Suprapubic skin (tissue), 3 donors: ENCODE measurements at regions not wholly inside any gene's neighbourhood (a gene's known extent, or its start where the extent isn't known, plus 50 kb on each side); places are given as distances from the start of the nearest gene placed in this dataset.

Experiments
- POLR2A ChIP-seq, 2 donors: fragments of 450-650 bp; IDR thresholded peaks; one replicate each; pipeline ENCODE4 v1.6.1; 2017; ENCODE audit warnings: antibody characterized with exemption in 2 of 2, mild to moderate bottlenecking in 2 of 2, moderate library complexity in 2 of 2
- TF ChIP-seq, protein P1 (sequence below), 2 donors: fragments of 200-600 bp in 1 of 2; fragments of 450-650 bp in 1 of 2; sonication (generic) in 1 of 2; IDR thresholded peaks; one replicate each; pipeline ENCODE4 v1.5.1; 2016 to 2019; ENCODE audit warnings: antibody characterized with exemption in 2 of 2, mild to moderate bottlenecking in 1 of 2, moderate library complexity in 1 of 2

GRCh38 chr11:109867784-109868183 lies 225.4 kb upstream of the ZC3H12C start:
- TF ChIP-seq, protein P1, sequence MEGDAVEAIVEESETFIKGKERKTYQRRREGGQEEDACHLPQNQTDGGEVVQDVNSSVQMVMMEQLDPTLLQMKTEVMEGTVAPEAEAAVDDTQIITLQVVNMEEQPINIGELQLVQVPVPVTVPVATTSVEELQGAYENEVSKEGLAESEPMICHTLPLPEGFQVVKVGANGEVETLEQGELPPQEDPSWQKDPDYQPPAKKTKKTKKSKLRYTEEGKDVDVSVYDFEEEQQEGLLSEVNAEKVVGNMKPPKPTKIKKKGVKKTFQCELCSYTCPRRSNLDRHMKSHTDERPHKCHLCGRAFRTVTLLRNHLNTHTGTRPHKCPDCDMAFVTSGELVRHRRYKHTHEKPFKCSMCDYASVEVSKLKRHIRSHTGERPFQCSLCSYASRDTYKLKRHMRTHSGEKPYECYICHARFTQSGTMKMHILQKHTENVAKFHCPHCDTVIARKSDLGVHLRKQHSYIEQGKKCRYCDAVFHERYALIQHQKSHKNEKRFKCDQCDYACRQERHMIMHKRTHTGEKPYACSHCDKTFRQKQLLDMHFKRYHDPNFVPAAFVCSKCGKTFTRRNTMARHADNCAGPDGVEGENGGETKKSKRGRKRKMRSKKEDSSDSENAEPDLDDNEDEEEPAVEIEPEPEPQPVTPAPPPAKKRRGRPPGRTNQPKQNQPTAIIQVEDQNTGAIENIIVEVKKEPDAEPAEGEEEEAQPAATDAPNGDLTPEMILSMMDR (IDR thresholded peaks at IDR 0.05), result no peak
- no peak for TF ChIP-seq POLR2A (IDR thresholded peaks at IDR 0.05)
